Inferior parietal cortex (tissue), 1 donor: ENCODE measurements at regions not wholly inside any gene's neighbourhood (a gene's known extent, or its start where the extent isn't known, plus 50 kb on each side); places are given as distances from the start of the nearest gene placed in this dataset.
"Not testable (repeated sequence)": the region's sequence is repeated elsewhere in the genome, so short reads cannot be mapped to it uniquely, and the experiment has no call there.

ENCODE experiments used
- DNase-seq: peaks from one replicate; pipeline ENCODE4 v3.0.0-alpha.2; 2016; ENCODE audit errors: extremely low spot score

- no peak for DNase-seq
Observed at GRCh38 chr13:55569082-55569481, 1571.6 kb upstream of the PRR20A start.

DNA sequence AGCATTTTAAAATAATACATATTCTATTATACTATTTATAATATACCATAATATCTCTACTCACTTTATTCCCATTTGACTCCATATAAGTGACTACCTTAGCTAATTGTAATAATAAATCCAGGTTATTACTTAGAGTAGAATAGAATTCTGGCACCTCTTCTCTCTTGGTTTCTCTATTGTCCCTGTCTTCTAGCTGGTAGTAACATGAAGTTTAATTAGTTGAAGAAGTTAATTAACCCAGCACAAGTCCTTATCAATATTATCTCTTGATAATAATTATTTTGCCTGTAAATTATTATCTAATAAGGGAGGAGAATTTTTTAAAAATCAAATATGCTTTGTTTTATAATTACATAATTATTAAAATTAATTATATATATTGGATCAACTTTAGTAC, 1571.2 kb upstream of the PRR20A start:
- no peak for DNase-seq

DNA sequence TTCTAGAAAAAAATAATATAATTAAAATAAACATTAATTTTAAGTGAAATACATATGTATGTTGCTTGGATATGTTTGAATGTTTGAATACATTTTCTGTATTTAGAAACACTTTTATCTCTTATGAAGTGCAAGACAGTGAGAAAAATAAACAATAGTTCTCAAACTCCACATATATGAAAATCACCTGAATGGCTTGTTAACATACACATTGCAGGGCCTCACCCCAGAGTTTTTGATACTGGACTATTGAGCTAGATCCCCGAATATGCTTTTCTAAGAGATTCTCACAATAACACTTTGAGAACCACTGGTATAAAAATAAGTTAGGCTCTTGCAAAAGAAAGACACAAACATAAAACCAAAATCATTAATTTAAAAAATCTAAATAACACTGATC, 1570.3 kb upstream of the PRR20A start:
- DNase-seq = no peak

GRCh38 chr13:55571237-55571867, 1569.4 kb upstream of the PRR20A start:
- DNase-seq = no peak

GRCh38 chr13:55572408-55572807, 1568.3 kb upstream of the PRR20A start:
- DNase-seq = no peak

GRCh38 chr13:55572862-55573261, 1567.9 kb upstream of the PRR20A start:
- DNase-seq = no peak

DNA sequence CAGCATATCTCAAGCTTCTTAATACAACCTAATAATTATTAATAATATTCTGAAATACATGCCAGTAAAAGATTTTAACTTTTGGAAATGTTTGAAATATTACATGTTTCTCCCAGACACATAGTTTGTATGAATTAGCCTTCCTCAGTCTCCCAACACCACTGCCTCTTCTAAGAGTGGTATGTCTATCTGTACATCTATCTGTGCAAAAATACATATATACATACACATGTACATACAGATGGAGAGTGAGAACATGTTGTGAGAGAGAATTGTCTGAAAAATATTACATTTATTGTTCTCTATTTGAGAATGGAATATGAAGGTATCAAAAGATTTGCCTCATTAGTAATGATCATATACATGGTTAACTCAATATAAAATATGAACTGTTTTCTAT, 1567.2 kb upstream of the PRR20A start:
- no peak for DNase-seq

DNA sequence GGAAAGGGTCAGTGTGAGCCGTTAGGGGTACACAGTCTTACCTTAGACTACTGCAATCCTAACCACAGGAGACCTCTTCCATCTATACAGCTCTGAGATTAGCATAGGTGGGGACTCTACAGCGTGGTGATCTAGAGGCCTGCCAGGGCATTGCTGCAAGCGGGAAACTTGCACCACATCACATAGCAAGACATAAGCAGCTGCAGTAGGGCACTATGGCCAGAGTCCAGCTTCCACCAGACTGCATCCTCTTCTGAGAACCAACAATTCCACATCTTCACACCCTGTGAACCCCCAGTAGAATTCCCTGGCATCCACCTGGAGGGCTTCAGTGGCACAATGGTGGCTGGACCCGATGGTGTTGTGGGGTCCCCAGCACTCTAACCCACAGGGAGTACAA, 1564.3 kb upstream of the PRR20A start:
- DNase-seq = no peak

- no peak for DNase-seq
Observed at GRCh38 chr13:55577082-55577846, 1563.5 kb upstream of the PRR20A start.

GRCh38 chr13:55577847-55578210, 1562.9 kb upstream of the PRR20A start:
- DNase-seq = no peak

GRCh38 chr13:55582294-55582693, 1558.4 kb upstream of the PRR20A start:
- not testable (repeated sequence) for DNase-seq

DNA sequence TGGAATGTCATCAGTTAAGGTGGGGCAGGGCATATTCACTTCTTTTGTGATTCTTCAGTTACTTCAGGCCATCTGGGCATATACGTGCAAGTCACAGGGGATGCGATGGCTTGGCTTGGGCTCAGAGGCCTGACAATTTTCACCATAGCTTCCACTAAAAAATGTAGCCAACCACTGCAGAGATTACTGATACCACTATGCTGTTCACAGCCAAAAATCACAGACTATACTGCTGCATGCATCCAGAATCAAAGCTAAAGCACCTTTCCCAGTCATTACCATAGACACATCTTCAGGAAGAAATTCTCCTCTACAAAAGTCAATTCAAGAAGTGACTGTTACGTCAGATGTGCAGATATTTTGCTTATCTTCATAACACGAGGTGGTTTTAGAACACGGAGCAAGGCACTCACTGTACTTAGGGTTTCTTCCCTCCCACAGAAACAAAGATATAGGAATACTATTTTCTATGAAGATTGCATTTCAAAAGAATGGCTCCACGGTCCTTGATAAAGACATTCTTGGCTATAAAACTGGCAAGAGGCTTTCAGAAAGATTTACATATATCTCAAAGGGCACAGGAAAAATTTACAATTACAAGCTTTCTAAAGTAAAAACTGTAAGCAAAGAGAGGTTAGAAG, 1556.6 kb upstream of the PRR20A start:
- no peak for DNase-seq

DNA sequence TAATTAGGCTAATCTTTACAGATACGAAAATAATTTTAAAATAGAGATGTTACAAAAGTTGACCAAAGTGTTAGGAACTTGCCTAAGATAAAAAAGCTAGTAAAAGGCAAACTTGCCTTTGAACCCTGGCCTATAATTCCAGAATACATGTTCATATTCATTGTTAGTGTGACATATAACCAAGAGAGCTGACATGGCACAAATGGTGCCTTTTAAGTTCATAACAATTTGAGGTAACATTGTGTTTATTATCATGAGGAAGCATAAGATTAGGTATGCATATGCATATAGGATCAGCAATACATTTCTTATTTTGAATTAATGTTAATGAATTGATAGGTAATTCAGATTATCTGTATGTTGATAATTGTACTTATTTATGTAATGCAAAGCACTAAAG, 1537.9 kb upstream of the PRR20A start:
- DNase-seq = no peak

- no peak for DNase-seq
Observed at GRCh38 chr13:55606045-55606665, 1534.6 kb upstream of the PRR20A start.

GRCh38 chr13:55613429-55614187, 1527.1 kb upstream of the PRR20A start:
- no peak for DNase-seq

DNA sequence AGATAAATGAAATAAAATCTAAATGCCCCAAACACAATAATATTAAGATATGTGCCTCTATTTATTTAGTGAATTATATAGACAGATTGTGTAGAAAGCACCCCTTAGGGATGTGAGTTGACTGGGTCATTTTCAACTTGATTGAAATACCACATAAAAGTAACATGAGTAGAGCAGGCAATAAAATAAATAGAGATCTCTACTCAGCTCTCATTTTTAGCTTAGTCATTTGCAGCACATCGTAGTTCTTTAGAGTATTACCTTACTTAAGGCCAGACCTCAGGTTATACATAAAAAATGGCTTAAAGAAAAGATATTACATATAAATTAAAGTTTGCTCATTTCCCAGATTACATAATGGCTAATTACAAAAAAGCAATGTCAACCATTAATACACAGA, 1525.6 kb upstream of the PRR20A start:
- DNase-seq = no peak

GRCh38 chr13:55617241-55617640, 1523.5 kb upstream of the PRR20A start:
- DNase-seq = no peak

GRCh38 chr13:55627221-55627620, 1513.5 kb upstream of the PRR20A start:
- DNase-seq = no peak

GRCh38 chr13:55632402-55632801, 1508.3 kb upstream of the PRR20A start:
- DNase-seq = no peak

DNA sequence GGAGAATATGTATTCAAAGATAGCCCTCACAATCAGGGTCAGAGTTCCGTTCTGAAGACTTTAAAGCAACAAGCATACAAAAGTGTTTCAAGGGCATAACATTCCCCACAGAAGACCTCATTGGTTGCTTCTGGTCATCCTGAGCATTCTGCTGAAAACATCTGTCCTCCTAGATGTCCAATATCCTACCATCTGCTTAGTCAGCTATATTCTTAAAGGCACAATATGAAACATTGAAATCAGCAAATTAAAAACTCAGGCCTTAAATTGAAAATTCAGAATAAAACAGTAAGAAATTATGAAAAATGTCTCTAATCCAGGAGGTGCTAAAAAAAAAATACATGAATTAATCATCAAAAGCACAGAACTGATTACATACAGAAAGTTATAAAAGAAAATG, 1491.2 kb upstream of the PRR20A start:
- no peak for DNase-seq

GRCh38 chr13:55652657-55653056, 1488.1 kb upstream of the PRR20A start:
- DNase-seq = no peak

DNA sequence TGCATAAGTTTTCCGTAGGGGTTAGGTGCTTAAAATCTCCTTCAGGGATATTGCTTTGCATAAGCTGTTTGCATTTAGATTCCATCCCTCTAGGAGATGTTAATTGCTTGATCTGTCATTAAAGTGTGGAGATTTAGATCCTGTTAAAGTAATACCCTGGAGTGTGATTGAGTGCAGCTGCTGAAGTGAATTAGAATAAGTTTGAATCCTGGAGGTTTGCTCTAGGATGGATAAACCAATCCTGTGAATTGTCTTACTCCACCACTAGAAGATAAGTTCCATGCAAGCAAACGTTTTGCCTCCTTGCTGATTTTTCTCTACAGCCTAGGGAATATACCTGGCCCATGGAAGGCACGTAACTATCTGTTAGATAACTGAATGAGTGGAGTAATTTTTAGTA, 1487.2 kb upstream of the PRR20A start:
- DNase-seq = no peak
